HCT116 (cell line): ENCODE measurements at regions not wholly inside any gene's neighbourhood (a gene's known extent, or its start where the extent isn't known, plus 50 kb on each side); places are given as distances from the start of the nearest gene placed in this dataset.

Source experiments
- ATAC-seq: fragments of 200-7000 bp; cut with Tn5 transposase; 2 replicates; pipeline ENCODE4 v1.9.1; 2020; ENCODE audit warnings: mild to moderate bottlenecking, moderate library complexity
- BruUV-seq: library from RNA; stranded (reverse); fragments of 400-500 nt; replicated peaks from 2 replicates; lab custom pipeline; 2021; lab: Mats Ljungman, UMichigan
- CTCF ChIA-PET: fragments of 300-600 bp; sonication (Branson Sonifier 250); formaldehyde crosslinking; loops from one replicate; lab custom pipeline; 2021; ENCODE audit warnings: antibody characterized with exemption; lab: Charles Lee
- POLR2A ChIA-PET: fragments of 300-600, 350-600 bp; sonication (Branson Sonifier 250); formaldehyde crosslinking; loops from one replicate; lab custom pipeline; 2021; ENCODE audit warnings: antibody characterized with exemption; lab: Charles Lee
- RAD21 ChIA-PET, 2 experiments: fragments of 300-600 bp; sonication (Branson Sonifier 250); formaldehyde crosslinking; loops; one replicate each; lab custom pipeline; 2023; ENCODE audit warnings: low total read pairs in 2 of 2; ENCODE audit not compliant: uncharacterized antibody in 2 of 2, unreplicated experiment in 2 of 2, low non-redundant PET in 1 of 2; lab: Charles Lee
- DNase-seq: peaks from one replicate; pipeline ENCODE4 v3.0.0-alpha.2; 2010; ENCODE audit warnings: low read depth, low spot score
- H2AFZ ChIP-seq: fragments of 200-600 bp; shearing (Covaris generic), sonication (generic); 2 replicates; pipeline ENCODE4 v1.6.1; 2017; ENCODE audit warnings: low read depth, mixed run types, mixed read lengths, antibody characterized with exemption, low read length; ENCODE audit not compliant: poor library complexity, severe bottlenecking
- H3K27ac ChIP-seq: 2 replicates; pipeline ENCODE4 v1.5.1; 2012; ENCODE audit warnings: low read depth, low read length
- H3K27me3 ChIP-seq: fragments of 200-600 bp; sonication (generic); 2 replicates; pipeline ENCODE4 v1.6.1; 2016; ENCODE audit warnings: mixed run types, low read length, mixed read lengths; ENCODE audit not compliant: insufficient read depth
- H3K36me3 ChIP-seq, 2 experiments: fragments of 200-500 bp in 1 of 2; fragments of 200-600 bp in 1 of 2; sonication (Bioruptor generic) in 1 of 2; sonication (generic) in 1 of 2; 2 replicates each; pipeline versions ENCODE4 v1.5.1 to v1.6.1; 2014 to 2016; ENCODE audit warnings: low read length in 2 of 2, inconsistent platforms in 1 of 2, mixed read lengths in 1 of 2, mixed run types in 1 of 2; ENCODE audit not compliant: insufficient read depth in 2 of 2, control insufficient read depth in 1 of 2
- H3K4me1 ChIP-seq, 2 experiments: fragments of 200-600 bp in 1 of 2; sonication (generic) in 1 of 2; 2 replicates each; pipeline versions ENCODE4 v1.5.1 to v1.6.1; 2012 to 2017; ENCODE audit warnings: low read length in 2 of 2, inconsistent platforms in 1 of 2, mild to moderate bottlenecking in 1 of 2, mixed read lengths in 1 of 2, mixed run types in 1 of 2, moderate library complexity in 1 of 2; ENCODE audit not compliant: insufficient read depth in 2 of 2, control insufficient read depth in 1 of 2
- H3K4me2 ChIP-seq: fragments of 200-600 bp; sonication (generic); 2 replicates; pipeline ENCODE4 v1.6.1; 2017; ENCODE audit warnings: mixed run types, low read length, mixed read lengths
- H3K4me3 ChIP-seq, 2 experiments: fragments of 200-600 bp in 1 of 2; sonication (generic) in 1 of 2; replicated peaks in 1 of 2; 2 replicates each; pipeline ENCODE4 v1.5.1; 2011 to 2016; ENCODE audit warnings: low read length in 2 of 2, control low read depth in 1 of 2, low read depth in 1 of 2, mild to moderate bottlenecking in 1 of 2, mixed read lengths in 1 of 2, mixed run types in 1 of 2
- H3K79me2 ChIP-seq: fragments of 200-600 bp; sonication (generic); 2 replicates; pipeline ENCODE4 v1.6.1; 2017; ENCODE audit warnings: mild to moderate bottlenecking, mixed run types, low read length, moderate library complexity, mixed read lengths; ENCODE audit not compliant: insufficient read depth
- H3K9ac ChIP-seq: fragments of 200-600 bp; sonication (generic); 2 replicates; pipeline ENCODE4 v1.6.1; 2016; ENCODE audit warnings: low read length, mixed read lengths
- H3K9me2 ChIP-seq: fragments of 200-600 bp; sonication (generic), shearing (Covaris generic); 2 replicates; pipeline ENCODE4 v1.6.1; 2017; ENCODE audit warnings: mixed run types, mild to moderate bottlenecking, moderate library complexity; ENCODE audit not compliant: insufficient read depth
- H3K9me3 ChIP-seq, 2 experiments: fragments of 200-500 bp in 1 of 2; fragments of 200-600 bp in 1 of 2; sonication (Bioruptor generic) in 1 of 2; sonication (generic) in 1 of 2; 2 replicates each; pipeline ENCODE4 v1.6.1; 2014 to 2017; ENCODE audit warnings: low read length in 2 of 2, mixed read lengths in 2 of 2, inconsistent platforms in 1 of 2, low read depth in 1 of 2, mild to moderate bottlenecking in 1 of 2, mixed run types in 1 of 2, moderate library complexity in 1 of 2; ENCODE audit not compliant: control insufficient read depth in 1 of 2, insufficient read depth in 1 of 2
- H4K20me1 ChIP-seq: fragments of 200-600 bp; sonication (generic), shearing (Covaris generic); 2 replicates; pipeline ENCODE4 v1.6.1; 2017; ENCODE audit warnings: mixed run types, mild to moderate bottlenecking, moderate library complexity; ENCODE audit not compliant: insufficient read depth
- EZH2 ChIP-seq: fragments of 200-600 bp; sonication (generic); IDR thresholded peaks from 2 replicates; pipeline ENCODE4 v1.6.1; 2017; ENCODE audit warnings: antibody characterized with exemption, mixed run types
- MAX ChIP-seq: IDR thresholded peaks from 2 replicates; pipeline ENCODE4 v1.6.1; 2012
- POLR2AphosphoS5 ChIP-seq: IDR thresholded peaks from 2 replicates; pipeline ENCODE4 v1.6.1; 2011; ENCODE audit warnings: mild to moderate bottlenecking, low read depth, low read length, moderate library complexity
- SIN3A ChIP-seq: IDR thresholded peaks from 2 replicates; pipeline ENCODE4 v1.6.1; 2012; ENCODE audit warnings: low read depth
- SP1 ChIP-seq: IDR thresholded peaks from 2 replicates; pipeline ENCODE4 v1.6.1; 2012; ENCODE audit warnings: low read depth
- ZNF274 ChIP-seq: fragments of 200-500 bp; sonication (Bioruptor generic); IDR thresholded peaks from 2 replicates; pipeline ENCODE4 v1.6.1; 2014; ENCODE audit warnings: mild to moderate bottlenecking, low read depth, low read length, inconsistent platforms
- intact Hi-C: fragments of 100-400 bp; cut with micrococcal nuclease; formaldehyde crosslinking; loops from 2 replicates; pipeline ENCODE4 v1.10.0; 2022
- TF ChIP-seq, protein P1 (sequence below): IDR thresholded peaks from 2 replicates; pipeline ENCODE4 v1.6.1; 2012; ENCODE audit warnings: low read depth
- TF ChIP-seq, protein P2 (sequence below): IDR thresholded peaks from 2 replicates; pipeline ENCODE4 v1.6.1; 2011; ENCODE audit warnings: mild to moderate bottlenecking, low read length, moderate library complexity; ENCODE audit not compliant: insufficient replicate concordance; ENCODE audit errors: extremely low read depth

GRCh38 chr6:170102038-170102437, 188.8 kb downstream of the DLL1 start:
- no peak overlapping the region for H3K27ac ChIP-seq
- no peak for TF ChIP-seq SP1
- no peak for TF ChIP-seq MAX
- TF ChIP-seq EZH2 = no peak
- TF ChIP-seq, protein P1, sequence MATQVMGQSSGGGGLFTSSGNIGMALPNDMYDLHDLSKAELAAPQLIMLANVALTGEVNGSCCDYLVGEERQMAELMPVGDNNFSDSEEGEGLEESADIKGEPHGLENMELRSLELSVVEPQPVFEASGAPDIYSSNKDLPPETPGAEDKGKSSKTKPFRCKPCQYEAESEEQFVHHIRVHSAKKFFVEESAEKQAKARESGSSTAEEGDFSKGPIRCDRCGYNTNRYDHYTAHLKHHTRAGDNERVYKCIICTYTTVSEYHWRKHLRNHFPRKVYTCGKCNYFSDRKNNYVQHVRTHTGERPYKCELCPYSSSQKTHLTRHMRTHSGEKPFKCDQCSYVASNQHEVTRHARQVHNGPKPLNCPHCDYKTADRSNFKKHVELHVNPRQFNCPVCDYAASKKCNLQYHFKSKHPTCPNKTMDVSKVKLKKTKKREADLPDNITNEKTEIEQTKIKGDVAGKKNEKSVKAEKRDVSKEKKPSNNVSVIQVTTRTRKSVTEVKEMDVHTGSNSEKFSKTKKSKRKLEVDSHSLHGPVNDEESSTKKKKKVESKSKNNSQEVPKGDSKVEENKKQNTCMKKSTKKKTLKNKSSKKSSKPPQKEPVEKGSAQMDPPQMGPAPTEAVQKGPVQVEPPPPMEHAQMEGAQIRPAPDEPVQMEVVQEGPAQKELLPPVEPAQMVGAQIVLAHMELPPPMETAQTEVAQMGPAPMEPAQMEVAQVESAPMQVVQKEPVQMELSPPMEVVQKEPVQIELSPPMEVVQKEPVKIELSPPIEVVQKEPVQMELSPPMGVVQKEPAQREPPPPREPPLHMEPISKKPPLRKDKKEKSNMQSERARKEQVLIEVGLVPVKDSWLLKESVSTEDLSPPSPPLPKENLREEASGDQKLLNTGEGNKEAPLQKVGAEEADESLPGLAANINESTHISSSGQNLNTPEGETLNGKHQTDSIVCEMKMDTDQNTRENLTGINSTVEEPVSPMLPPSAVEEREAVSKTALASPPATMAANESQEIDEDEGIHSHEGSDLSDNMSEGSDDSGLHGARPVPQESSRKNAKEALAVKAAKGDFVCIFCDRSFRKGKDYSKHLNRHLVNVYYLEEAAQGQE = no peak
- TF ChIP-seq, all 23 proteins: peak for 0
- BruUV-seq = no TSS peak
- RAD21 ChIA-PET = no interaction called here
- Histone ChIP-seq H4K20me1 (no peaks in the 10 kb centered on the region), H2AFZ (no peak overlapping the region), H3K9ac (no peak overlapping the region), H3K36me3 (no peaks in the 10 kb centered on the region), H3K4me3 (no peak overlapping the region), H3K79me2 (no peaks in the 10 kb centered on the region), H3K4me2 (no peak overlapping the region), H3K4me1 (no peaks in the 10 kb centered on the region), H3K9me2 (no peaks in the 10 kb centered on the region), H3K9me3 (no peaks in the 10 kb centered on the region), H3K27me3 (0 out of 2 replicates have a peak, but pooled peaks cover 3% of the 10 kb centered on the region)
- intact Hi-C loops = no loop called here
- ATAC-seq (no peak), DNase-seq (no peak)
- POLR2A ChIA-PET = no interaction called here
- CTCF ChIA-PET = no interaction called here

GRCh38 chr6:170101281-170102035, 189.4 kb downstream of the DLL1 start:
- H3K9me3 ChIP-seq = no peaks in the 10 kb centered on the region
- H3K9ac ChIP-seq = no peak overlapping the region
- H3K4me2 ChIP-seq = no peak overlapping the region
- ATAC-seq = no peak
- H4K20me1 ChIP-seq = no peaks in the 10 kb centered on the region
- no TSS peak for BruUV-seq
- no peaks in the 10 kb centered on the region for H3K4me1 ChIP-seq
- no peaks in the 10 kb centered on the region for H3K9me2 ChIP-seq
- RAD21 ChIA-PET = no interaction called here
- H2AFZ ChIP-seq = no peak overlapping the region
- DNase-seq = no peak
- CTCF ChIA-PET = no interaction called here
- H3K36me3 ChIP-seq = no peaks in the 10 kb centered on the region
- H3K4me3 ChIP-seq = no peak overlapping the region
- intact Hi-C loops = no loop called here
- H3K27ac ChIP-seq = no peak overlapping the region
- no peaks in the 10 kb centered on the region for H3K79me2 ChIP-seq
- POLR2A ChIA-PET = no interaction called here
- H3K27me3 ChIP-seq = 0 out of 2 replicates have a peak, but pooled peaks cover 3% of the 10 kb centered on the region
- TF ChIP-seq, protein P1 = no peak
- TF ChIP-seq POLR2AphosphoS5 (no peak), SIN3A (no peak), ZNF274 (no peak)
- TF ChIP-seq, protein P2, sequence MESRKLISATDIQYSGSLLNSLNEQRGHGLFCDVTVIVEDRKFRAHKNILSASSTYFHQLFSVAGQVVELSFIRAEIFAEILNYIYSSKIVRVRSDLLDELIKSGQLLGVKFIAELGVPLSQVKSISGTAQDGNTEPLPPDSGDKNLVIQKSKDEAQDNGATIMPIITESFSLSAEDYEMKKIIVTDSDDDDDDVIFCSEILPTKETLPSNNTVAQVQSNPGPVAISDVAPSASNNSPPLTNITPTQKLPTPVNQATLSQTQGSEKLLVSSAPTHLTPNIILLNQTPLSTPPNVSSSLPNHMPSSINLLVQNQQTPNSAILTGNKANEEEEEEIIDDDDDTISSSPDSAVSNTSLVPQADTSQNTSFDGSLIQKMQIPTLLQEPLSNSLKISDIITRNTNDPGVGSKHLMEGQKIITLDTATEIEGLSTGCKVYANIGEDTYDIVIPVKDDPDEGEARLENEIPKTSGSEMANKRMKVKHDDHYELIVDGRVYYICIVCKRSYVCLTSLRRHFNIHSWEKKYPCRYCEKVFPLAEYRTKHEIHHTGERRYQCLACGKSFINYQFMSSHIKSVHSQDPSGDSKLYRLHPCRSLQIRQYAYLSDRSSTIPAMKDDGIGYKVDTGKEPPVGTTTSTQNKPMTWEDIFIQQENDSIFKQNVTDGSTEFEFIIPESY = no peak
